NCI-H2171 treated with DMSO at 0.1 percent for 48 hours (cell line): ENCODE measurements at regions not wholly inside any gene's neighbourhood (a gene's known extent, or its start where the extent isn't known, plus 50 kb on each side); places are given as distances from the start of the nearest gene placed in this dataset.
"Not testable (repeated sequence)": the region's sequence is repeated elsewhere in the genome, so short reads cannot be mapped to it uniquely, and the experiment has no call there.

ENCODE experiments used
- DNase-seq: peaks from one replicate; lab custom pipeline; 2025; lab: John Stamatoyannopoulos, UW

GRCh38 chr22:44650806-44651205 lies 51.2 kb upstream of the PRR5 start:
- DNase-seq = no peak

GRCh38 chr22:44648821-44649565 lies 53.0 kb upstream of the PRR5 start:
- DNase-seq = peak; percentile 56

- DNase-seq = no peak
These were observed 53.8 kb upstream of the PRR5 start for GRCh38 chr22:44648085-44648820.

DNA sequence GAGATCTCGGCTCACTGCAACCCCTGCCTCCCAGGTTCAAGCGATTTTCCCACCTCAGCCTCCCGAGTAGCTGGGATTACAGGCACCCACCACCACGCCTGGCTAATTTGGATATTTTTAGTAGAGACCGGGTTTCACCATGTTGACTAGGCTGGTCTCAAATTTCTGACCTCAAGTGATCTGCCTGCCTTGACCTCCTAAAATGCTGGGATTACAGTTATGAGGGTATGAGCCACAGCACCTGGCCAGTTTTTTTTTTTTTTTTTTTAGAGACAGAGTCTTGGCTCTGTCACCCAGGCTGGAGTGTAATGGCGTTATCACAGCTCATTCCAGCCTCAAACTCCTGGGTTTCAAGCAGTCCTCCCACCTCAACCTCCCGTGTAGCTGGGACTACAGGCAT lies 54.9 kb upstream of the PRR5 start:
- no peak for DNase-seq

- DNase-seq = no peak
These were observed 55.3 kb upstream of the PRR5 start for GRCh38 chr22:44646668-44647067.

GRCh38 chr22:44646141-44646540 lies 55.9 kb upstream of the PRR5 start:
- no peak for DNase-seq

DNA sequence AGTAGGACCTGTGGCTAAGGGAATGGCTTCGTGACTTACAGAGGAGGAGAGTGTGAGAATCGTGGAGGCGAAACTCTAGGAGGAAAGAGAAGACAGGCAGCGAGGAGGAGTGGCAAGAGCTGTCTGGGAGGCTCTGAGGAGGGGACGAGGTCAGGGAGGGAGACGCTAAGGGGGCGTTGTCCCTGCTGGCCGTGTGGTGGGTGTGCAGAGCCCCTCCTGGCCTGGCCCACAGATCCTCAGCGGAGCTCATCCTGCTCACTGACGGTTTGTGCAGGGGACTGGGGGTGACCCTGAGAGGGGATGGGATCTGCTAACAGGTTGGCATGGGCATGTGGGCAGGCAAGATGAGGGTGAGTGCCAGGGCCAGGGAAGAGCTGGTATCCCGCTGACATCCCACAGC lies 56.5 kb upstream of the PRR5 start:
- DNase-seq = no peak

- DNase-seq = no peak
These were observed 56.9 kb upstream of the PRR5 start for GRCh38 chr22:44645083-44645482.

GRCh38 chr22:44643526-44644101 lies 58.4 kb upstream of the PRR5 start:
- not testable (repeated sequence) for DNase-seq

DNA sequence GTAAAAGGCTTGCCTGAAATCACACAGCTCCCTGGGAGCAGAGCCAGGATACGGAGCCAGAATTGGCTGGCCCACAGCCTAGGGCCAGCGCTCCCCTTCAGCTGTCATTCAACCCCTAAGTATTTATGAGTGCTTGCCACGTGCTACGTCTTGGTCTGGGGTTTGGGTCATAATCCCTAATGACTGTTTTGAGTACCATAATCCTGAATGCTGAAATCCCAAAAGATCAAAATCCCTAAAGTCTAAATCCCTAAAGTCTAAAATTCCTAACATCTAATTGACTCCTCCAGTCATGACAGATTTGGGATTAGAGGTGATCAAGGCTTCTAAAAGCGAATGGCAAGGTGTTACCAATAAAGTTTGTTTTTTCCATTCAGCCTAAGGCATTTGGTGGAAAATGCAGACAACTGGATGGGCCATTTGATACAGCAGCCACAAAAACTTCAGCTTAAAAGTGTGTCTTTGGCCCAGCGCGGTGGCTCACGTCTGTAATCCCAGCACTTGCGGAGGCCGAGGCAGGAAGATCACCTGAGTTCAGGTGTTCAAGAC lies 59.8 kb upstream of the PRR5 start:
- DNase-seq = no peak

GRCh38 chr22:44640618-44641155 lies 61.3 kb upstream of the PRR5 start:
- no peak for DNase-seq

- no peak for DNase-seq
These were observed 62.0 kb upstream of the PRR5 start for GRCh38 chr22:44639891-44640617.

DNA sequence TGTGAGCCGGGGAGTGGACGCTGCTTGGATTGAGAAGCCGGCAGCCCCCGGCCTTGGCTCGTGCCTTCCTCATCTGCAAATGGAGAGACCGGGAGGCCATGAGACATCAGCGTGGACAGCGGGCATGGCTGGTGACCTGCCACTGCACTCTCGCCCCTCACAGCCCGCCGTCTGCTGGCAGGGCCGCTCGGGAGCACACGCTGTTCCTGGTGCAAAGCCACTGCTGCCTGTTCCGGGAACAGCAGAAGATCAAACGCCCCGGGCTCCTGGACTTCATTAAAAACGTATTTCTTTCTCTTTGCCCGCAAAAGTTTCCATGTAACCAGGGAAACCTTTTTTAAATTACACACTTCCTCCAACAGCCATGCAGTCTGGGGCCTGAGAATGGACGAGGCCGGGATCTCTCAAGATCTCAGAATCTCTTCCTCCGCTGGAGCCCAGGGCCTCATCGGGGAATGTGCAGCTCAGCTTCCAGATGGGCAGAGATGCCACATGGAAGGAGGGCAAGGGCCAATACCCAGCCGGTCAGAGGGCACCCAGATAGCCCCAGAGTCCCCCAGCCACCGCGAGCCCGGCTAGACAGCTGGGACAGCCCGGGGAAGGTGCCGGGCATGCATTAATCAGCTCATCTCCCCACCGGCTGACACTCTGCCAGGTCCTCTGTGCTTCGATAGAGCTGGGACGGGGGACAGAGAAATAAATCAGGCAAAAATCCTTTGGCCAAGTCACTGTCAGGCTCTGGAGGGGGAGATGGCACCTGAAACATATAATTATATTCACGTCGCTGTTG lies 62.8 kb upstream of the PRR5 start:
- no peak for DNase-seq

DNA sequence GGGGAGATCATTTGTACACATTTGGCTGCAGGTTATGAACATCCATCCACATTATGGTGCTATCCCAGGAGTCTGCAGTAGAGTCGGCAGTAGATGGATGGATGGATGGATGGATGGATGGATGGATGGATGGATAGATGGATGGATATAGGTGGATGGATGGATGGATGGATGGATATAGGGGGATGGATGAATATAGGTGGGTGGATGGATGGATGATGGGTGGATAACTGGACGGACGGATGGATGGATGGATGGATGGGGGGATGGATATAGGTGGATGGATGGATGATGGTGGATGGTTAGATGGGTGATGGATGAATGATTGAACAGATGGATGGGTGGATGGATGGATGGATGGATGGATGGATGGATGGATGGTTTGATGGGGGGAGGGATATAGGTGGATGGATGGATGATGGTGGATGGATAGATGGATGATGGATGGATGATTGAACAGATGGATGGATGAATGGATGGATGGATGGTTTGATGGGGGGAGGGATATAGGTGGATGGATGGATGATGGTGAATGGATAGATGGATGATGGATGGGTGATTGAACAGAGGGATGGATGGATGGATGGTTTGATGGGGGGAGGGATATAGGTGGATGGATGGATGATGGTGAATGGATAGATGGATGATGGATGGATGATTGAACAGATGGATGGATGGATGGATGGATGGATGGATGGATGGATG lies 65.3 kb upstream of the PRR5 start:
- not testable (repeated sequence) for DNase-seq

- not testable (repeated sequence) for DNase-seq
These were observed 66.4 kb upstream of the PRR5 start for GRCh38 chr22:44635567-44635966.

DNA sequence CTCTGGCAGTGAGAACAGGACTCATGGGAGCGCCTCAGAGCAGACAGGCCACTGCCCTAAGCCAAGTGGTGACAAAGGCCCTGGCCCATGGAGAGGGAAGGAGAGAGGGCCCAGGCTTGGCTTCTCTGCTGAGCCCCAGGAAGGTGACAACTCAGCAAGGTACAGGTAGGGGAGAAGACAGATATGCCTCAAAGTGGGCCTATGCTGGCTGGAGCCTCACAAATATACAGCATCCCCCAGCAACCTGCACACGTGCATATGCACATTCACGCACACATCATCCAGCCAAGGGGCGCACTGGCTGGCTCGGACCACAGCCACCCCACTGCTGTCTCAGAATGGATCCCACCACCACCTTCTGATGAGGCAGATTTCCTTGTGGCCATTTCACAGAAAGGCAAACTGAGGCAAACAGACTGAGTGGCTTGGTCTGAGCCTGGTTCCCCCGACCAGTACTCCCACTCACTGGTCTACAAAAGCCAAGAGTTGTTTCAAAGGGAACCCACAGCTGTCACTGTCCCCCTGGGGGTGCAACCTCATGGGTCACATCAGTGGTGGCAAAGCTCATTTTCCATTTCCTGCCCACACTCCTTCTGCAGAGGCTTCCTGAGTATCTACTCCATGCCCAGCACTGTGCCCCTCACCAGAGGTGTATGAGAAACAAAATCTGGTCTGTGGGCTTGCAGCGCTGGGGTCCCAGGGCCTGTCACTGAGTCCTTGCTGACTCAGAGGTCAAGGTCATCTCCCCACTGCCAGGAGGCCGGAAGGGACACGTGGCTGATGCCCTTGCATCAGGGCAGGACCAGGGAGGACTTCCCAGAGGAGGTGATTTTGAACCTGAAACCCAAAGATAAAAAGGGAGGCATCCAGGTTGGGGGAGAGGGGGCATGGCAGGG lies 67.3 kb upstream of the PRR5 start:
- no peak for DNase-seq

GRCh38 chr22:44633647-44634046 lies 68.4 kb upstream of the PRR5 start:
- DNase-seq = no peak

DNA sequence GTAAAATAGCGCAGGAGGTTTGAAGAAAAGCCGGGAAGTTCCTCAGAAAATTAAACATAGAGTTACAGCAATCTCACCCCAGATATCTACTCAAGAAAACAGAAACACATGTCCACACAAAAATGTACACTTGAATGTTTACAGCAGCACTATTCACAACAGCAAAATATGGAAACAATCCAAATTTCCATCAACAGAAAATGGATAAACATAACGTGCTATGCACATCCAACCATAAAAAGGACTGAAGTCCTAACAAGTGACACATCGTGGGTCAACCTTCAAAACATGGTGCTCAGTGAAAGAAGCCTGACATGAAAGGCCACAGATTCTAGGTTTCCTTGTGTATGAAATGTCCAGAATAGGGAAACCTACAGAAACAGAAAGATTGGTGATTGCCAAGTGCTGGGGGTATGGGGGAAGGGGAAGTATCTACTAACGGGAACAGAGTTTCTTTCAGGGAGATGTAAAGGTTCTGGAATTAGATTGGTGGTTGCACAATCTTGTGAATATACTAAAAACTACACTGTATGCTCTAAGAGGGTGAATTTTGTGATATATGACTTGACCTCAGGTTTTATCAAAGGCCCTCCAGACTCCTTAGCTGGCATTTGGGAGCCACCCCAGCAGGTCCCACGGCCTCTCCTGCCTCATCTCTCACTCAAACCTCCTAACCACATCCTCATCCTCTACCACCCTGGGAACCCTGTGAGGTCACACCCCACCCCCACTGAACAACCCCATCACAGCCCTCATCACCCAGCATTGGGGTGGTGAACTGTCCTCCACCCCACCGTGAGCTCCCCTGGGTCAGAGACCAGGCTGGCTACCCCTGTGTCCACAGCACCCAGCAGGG lies 69.2 kb upstream of the PRR5 start:
- no peak for DNase-seq

- DNase-seq = no peak
These were observed 71.2 kb upstream of the PRR5 start for GRCh38 chr22:44630826-44631225.
